Glutamatergic neuron (in vitro differentiated cells): ENCODE measurements at regions not wholly inside any gene's neighbourhood (a gene's known extent, or its start where the extent isn't known, plus 50 kb on each side); places are given as distances from the start of the nearest gene placed in this dataset.
"Not testable (repeated sequence)": the region's sequence is repeated elsewhere in the genome, so short reads cannot be mapped to it uniquely, and the experiment has no call there.

ENCODE experiments used
- DNase-seq: peaks from one replicate; pipeline ENCODE4 v3.0.0; 2022
- H3K27ac Mint-ChIP-seq: one replicate; pipeline ENCODE4 v1.8.0; 2020; ENCODE audit warnings: mild to moderate bottlenecking, mixed read lengths, inconsistent platforms; ENCODE audit not compliant: unreplicated experiment
- H3K27me3 Mint-ChIP-seq: one replicate; pipeline ENCODE4 v1.8.0; 2020; ENCODE audit warnings: mild to moderate bottlenecking, moderate library complexity, mixed read lengths, inconsistent platforms; ENCODE audit not compliant: unreplicated experiment
- H3K36me3 Mint-ChIP-seq: one replicate; pipeline ENCODE4 v1.8.0; 2020; ENCODE audit warnings: mild to moderate bottlenecking, mixed read lengths, inconsistent platforms; ENCODE audit not compliant: unreplicated experiment
- H3K4me1 Mint-ChIP-seq: one replicate; pipeline ENCODE4 v1.8.0; 2020; ENCODE audit warnings: mild to moderate bottlenecking, low read depth, mixed read lengths, inconsistent platforms; ENCODE audit not compliant: unreplicated experiment
- H3K4me3 Mint-ChIP-seq: one replicate; pipeline ENCODE4 v1.8.0; 2020; ENCODE audit warnings: mild to moderate bottlenecking, mixed read lengths, inconsistent platforms; ENCODE audit not compliant: unreplicated experiment
- H3K9me3 Mint-ChIP-seq: one replicate; pipeline ENCODE4 v1.8.0; 2020; ENCODE audit warnings: mild to moderate bottlenecking, moderate library complexity, mixed read lengths, inconsistent platforms; ENCODE audit not compliant: unreplicated experiment
- CTCF ChIP-seq: fragments of 200-600 bp; sonication (generic); IDR thresholded peaks from one replicate; pipeline ENCODE4 v1.5.0; 2021; ENCODE audit not compliant: partially characterized antibody, unreplicated experiment

DNA sequence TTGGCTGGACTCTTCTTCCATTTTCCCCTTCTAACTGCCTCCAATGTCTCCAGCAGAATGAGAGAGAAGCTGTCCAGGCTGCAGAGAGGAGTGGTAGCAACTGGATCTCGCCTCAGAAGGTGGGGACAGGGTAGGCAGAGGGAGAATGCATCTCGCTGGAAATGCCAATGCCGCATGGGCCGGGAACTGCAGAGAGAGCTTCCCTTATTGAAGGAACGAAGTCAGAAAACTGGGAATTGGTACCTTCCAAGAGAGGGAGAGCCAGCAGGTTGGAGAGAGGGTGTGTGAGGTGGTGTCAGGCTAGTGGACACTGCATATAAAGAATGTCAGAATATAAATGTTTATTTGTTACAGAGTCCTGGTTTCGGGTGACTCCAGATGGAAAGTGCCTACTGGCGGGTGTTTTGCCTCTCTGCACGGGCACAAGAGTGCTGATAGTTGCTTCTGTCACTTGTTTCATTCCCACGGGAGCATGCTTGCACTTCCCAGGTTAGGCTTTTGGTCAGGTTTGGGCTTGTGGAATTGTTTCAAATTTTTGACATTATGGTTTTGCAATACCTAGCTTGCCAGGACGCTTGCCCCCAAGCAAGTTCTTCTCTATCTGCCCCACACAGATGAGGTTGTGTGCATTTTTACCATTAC, 156.8 kb upstream of the STS start:
- peaks cover 12% of the 10 kb centered on the region for H3K4me1 Mint-ChIP-seq
- no peak for TF ChIP-seq CTCF
- DNase-seq = no peak
- H3K27ac Mint-ChIP-seq = no peak overlapping the region
- no peaks in the 10 kb centered on the region for H3K27me3 Mint-ChIP-seq
- no peaks in the 10 kb centered on the region for H3K9me3 Mint-ChIP-seq
- peaks cover 6% of the 10 kb centered on the region for H3K36me3 Mint-ChIP-seq
- H3K4me3 Mint-ChIP-seq = no peak overlapping the region

DNA sequence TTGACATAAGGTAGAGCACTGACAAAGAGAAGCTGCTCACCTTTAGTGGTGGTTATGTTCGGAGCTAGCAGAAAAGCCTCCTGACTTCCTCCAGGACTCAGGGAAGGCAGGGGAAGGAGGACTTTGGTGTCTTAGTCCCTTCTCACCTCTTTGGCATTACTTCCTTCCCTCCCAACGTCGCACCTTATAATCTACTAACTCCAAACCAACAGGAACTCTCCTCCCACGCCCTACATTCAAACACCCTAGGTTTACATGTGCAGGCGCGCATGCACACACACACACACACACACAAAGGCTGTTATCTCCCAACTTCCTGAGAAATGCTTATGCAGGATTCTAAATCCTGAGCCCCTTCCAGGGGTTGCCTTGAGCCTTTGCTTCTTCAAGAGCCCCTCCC, 157.7 kb upstream of the STS start:
- Mint-ChIP-seq H3K9me3 (no peaks in the 10 kb centered on the region), H3K4me1 (peaks cover 12% of the 10 kb centered on the region), H3K27me3 (no peaks in the 10 kb centered on the region), H3K4me3 (no peak overlapping the region), H3K27ac (no peak overlapping the region), H3K36me3 (peaks cover 6% of the 10 kb centered on the region)
- no peak for TF ChIP-seq CTCF
- no peak for DNase-seq

DNA sequence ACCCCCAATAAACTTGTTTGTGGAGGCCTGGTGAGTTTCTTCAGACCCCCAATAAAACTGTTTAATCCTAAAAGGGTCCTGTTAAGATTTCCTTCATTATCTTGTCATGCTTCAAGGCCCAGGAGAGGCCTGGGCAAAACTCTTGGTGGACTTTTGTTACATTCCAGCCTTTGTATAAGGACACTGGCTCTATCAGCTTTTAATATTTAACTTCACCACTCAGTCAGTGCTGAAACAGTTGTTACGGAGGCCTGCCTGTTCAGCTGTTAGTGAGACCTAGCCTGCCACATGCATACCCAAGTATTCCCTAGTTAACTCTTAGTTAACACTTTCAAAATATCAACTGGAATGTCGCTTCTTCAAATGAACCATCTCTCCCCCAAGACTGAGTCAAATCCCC, 158.8 kb upstream of the STS start:
- H3K27ac Mint-ChIP-seq, H3K4me3 Mint-ChIP-seq, DNase-seq, H3K9me3 Mint-ChIP-seq, H3K27me3 Mint-ChIP-seq, H3K36me3 Mint-ChIP-seq: not testable (repeated sequence)
- H3K4me1 Mint-ChIP-seq = peaks cover 12% of the 10 kb centered on the region

DNA sequence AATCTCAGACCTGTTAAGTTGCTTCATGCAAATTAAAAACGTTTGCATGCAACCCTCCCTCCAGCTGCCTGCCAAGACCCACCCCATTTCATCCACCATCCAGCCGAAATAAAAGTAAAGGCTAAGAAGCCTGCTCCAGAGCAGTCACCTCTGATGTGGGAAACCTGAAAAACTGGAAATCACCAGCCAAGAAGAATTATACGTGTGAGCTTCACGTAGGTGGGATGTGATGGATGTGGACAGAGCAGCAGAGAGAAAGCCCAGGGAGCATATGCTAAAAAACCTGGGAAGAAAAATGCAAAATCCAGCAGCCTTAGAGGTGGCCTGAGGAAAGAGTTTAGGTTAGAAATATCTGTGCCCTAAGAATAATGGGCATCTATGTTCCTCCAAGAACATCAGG, 160.6 kb upstream of the STS start:
- DNase-seq = no peak
- Mint-ChIP-seq H3K4me1 (peaks cover 12% of the 10 kb centered on the region), H3K9me3 (no peaks in the 10 kb centered on the region), H3K27ac (peak overlapping the region; percentile 28), H3K36me3 (no peaks in the 10 kb centered on the region), H3K27me3 (peaks cover under 1% of the 10 kb centered on the region), H3K4me3 (no peak overlapping the region)
- TF ChIP-seq CTCF = no peak

GRCh38 chrX:6985537-6985936, 162.0 kb upstream of the STS start:
- no peaks in the 10 kb centered on the region for H3K36me3 Mint-ChIP-seq
- H3K4me3 Mint-ChIP-seq = no peak overlapping the region
- peaks cover 12% of the 10 kb centered on the region for H3K4me1 Mint-ChIP-seq
- no peaks in the 10 kb centered on the region for H3K9me3 Mint-ChIP-seq
- H3K27me3 Mint-ChIP-seq = peaks cover 2% of the 10 kb centered on the region
- no peak for TF ChIP-seq CTCF
- no peak for DNase-seq
- no peak overlapping the region for H3K27ac Mint-ChIP-seq
